Daoy (cell line): ENCODE measurements at regions not wholly inside any gene's neighbourhood (a gene's known extent, or its start where the extent isn't known, plus 50 kb on each side); places are given as distances from the start of the nearest gene placed in this dataset.
A peak's percentile ranks its signal among the peaks of the same experiment; 100 is the strongest.

ENCODE experiments used
- DNase-seq: peaks from one replicate; pipeline ENCODE4 v3.0.0-alpha.2; 2015; ENCODE audit warnings: low read depth

GRCh38 chr2:45212953-45213635, 203.8 kb upstream of the SIX2 start:
- DNase-seq, result no peak

- DNase-seq, result no peak
Measured at GRCh38 chr2:45211636-45212035, 202.4 kb upstream of the SIX2 start.

GRCh38 chr2:45210462-45211195, 201.4 kb upstream of the SIX2 start:
- no peak for DNase-seq

GRCh38 chr2:45209875-45210274, 200.6 kb upstream of the SIX2 start:
- DNase-seq, result no peak

GRCh38 chr2:45209302-45209701, 200.1 kb upstream of the SIX2 start:
- DNase-seq, result no peak

GRCh38 chr2:45207101-45207500, 197.8 kb upstream of the SIX2 start:
- DNase-seq, result no peak

- no peak for DNase-seq
Measured at GRCh38 chr2:45205985-45206384, 196.7 kb upstream of the SIX2 start.

GRCh38 chr2:45205480-45205879, 196.2 kb upstream of the SIX2 start:
- no peak for DNase-seq

- no peak for DNase-seq
Measured at GRCh38 chr2:45203400-45203799, 194.1 kb upstream of the SIX2 start.

- DNase-seq, result no peak
Measured at GRCh38 chr2:45199973-45200372, 190.7 kb upstream of the SIX2 start.

- DNase-seq, result no peak
Measured at GRCh38 chr2:45195916-45196315, 186.7 kb upstream of the SIX2 start.

GRCh38 chr2:45194596-45194995, 185.3 kb upstream of the SIX2 start:
- DNase-seq, result no peak

- DNase-seq, result no peak
Measured at GRCh38 chr2:45193581-45193980, 184.3 kb upstream of the SIX2 start.

GRCh38 chr2:45192991-45193390, 183.7 kb upstream of the SIX2 start:
- DNase-seq, result no peak

GRCh38 chr2:45192481-45192880, 183.2 kb upstream of the SIX2 start:
- no peak for DNase-seq

GRCh38 chr2:45191976-45192375, 182.7 kb upstream of the SIX2 start:
- DNase-seq, result no peak

- no peak for DNase-seq
Measured at GRCh38 chr2:45191146-45191863, 182.1 kb upstream of the SIX2 start.

- peak; percentile 37 for DNase-seq
Measured at GRCh38 chr2:45190481-45190942, 181.3 kb upstream of the SIX2 start.

- peak; percentile 83 for DNase-seq
Measured at GRCh38 chr2:45184606-45185005, 175.4 kb upstream of the SIX2 start.

- peak; percentile 35 for DNase-seq
Measured at GRCh38 chr2:45182667-45183295, 173.5 kb upstream of the SIX2 start.

- no peak for DNase-seq
Measured at GRCh38 chr2:45180779-45181178, 171.5 kb upstream of the SIX2 start.

GRCh38 chr2:45180033-45180746, 170.9 kb upstream of the SIX2 start:
- peak; percentile 21 for DNase-seq
